ENCODE measurements at regions not wholly inside any gene's neighbourhood (a gene's known extent, or its start where the extent isn't known, plus 50 kb on each side); places are given as distances from the start of the nearest gene placed in this dataset.

DNA sequence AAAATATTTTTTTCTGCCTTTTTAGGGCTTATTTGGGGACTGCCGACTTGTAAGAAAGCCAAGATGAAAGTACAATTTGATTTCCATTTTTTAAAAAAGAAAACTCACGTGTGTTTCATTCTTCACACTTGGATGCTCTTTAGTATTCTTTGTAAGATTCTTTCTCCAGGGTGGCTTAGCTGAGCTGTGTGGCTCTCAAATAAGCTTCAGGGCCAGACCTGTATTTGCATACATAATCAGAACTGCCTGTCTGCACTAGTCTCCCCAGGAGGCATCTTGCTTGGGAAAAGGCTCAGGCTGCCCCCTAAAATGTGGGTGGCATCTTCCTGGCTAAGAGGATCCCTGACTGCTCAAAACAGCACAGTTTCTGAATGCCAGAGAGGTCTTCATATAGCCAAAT lies 498.4 kb downstream of the MID1IP1 start:
- H3K4me1 ChIP-seq (ENCODE audit: control insufficient read depth in 4 of 4, insufficient read depth in 4 of 4, low read length in 3 of 4) = no peaks in the 10 kb centered on the region
- no peak overlapping the region for H3K27ac ChIP-seq (ENCODE audit: low read depth in 1 of 2, low read length in 2 of 2)
- 86% methylated on average over 2 of the region's 2 CpGs for WGBS
- H3K36me3 ChIP-seq (ENCODE audit: control insufficient read depth in 4 of 4, insufficient read depth in 3 of 4, low read depth in 1 of 4, low read length in 3 of 4) = no peaks in the 10 kb centered on the region
- no peak for DNase-seq (ENCODE audit: low spot score)
- no peak overlapping the region for H3K4me3 ChIP-seq (ENCODE audit: low read depth in 1 of 3, low read length in 3 of 3)
- no peaks in the 10 kb centered on the region for H3K27me3 ChIP-seq (ENCODE audit: control insufficient read depth in 4 of 4, insufficient read depth in 4 of 4, low read length in 3 of 4)
- no peak overlapping the region for H3K9ac ChIP-seq (ENCODE audit: low read depth in 1 of 2, low read length in 2 of 2)
- H3K9me3 ChIP-seq (ENCODE audit: control insufficient read depth in 4 of 4, low read length in 3 of 4) = peaks cover 0 to 11% (median 6%) of the 10 kb centered on the region in 4 donors
- no peak for TF ChIP-seq YY1 (IDR thresholded peaks at IDR 0.05)
- TF ChIP-seq, protein P1, sequence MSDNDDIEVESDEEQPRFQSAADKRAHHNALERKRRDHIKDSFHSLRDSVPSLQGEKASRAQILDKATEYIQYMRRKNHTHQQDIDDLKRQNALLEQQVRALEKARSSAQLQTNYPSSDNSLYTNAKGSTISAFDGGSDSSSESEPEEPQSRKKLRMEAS (IDR thresholded peaks at IDR 0.05) = no peak

DNA sequence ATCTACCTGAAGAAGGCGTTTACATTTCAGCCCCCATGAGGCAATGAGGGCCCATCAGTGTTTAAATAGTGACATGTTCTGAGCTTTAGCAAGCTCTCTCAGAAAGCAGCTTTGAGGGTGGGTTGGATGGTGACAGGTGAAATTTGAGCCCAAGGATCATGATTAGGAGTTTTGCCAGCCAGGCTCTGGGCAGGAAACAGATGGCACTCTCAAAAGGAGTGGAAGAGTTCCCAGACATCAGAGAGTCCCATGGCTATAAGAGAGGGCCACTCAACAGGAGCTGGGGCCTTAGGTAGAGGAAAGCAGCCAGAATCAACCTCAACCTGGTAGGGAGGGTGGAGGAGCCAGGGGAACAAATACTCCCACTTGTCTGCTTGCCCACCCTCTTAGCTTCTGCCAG lies 499.8 kb downstream of the MID1IP1 start:
- Histone ChIP-seq H3K36me3 (ENCODE audit: control insufficient read depth in 4 of 4, insufficient read depth in 3 of 4, low read depth in 1 of 4, low read length in 3 of 4) (no peaks in the 10 kb centered on the region), H3K9me3 (ENCODE audit: control insufficient read depth in 4 of 4, low read length in 3 of 4) (peaks cover 0 to 9% (median 3%) of the 10 kb centered on the region in 4 donors), H3K27ac (ENCODE audit: low read depth in 1 of 2, low read length in 2 of 2) (no peak overlapping the region), H3K4me1 (ENCODE audit: control insufficient read depth in 4 of 4, insufficient read depth in 4 of 4, low read length in 3 of 4) (no peaks in the 10 kb centered on the region), H3K9ac (ENCODE audit: low read depth in 1 of 2, low read length in 2 of 2) (no peak overlapping the region), H3K4me3 (ENCODE audit: low read depth in 1 of 3, low read length in 3 of 3) (no peak overlapping the region), H3K27me3 (ENCODE audit: control insufficient read depth in 4 of 4, insufficient read depth in 4 of 4, low read length in 3 of 4) (no peaks in the 10 kb centered on the region)
- no peak for DNase-seq (ENCODE audit: low spot score)
- TF ChIP-seq, protein P1 (IDR thresholded peaks at IDR 0.05) = no peak
- TF ChIP-seq HNF4G (IDR thresholded peaks at IDR 0.05) (no peak), HNF4A (conservative IDR thresholded peaks at IDR 0.05) (no peak), RXRA (IDR thresholded peaks at IDR 0.05) (no peak), NR2F2 (IDR thresholded peaks at IDR 0.05) (no peak), JUND (IDR thresholded peaks at IDR 0.05) (no peak), TAF1 (conservative IDR thresholded peaks at IDR 0.05) (no peak), RAD21 (IDR thresholded peaks at IDR 0.05) (no peak), FOXA2 (IDR thresholded peaks at IDR 0.05) (no peak), ATF3 (IDR thresholded peaks at IDR 0.05) (no peak), SP1 (IDR thresholded peaks at IDR 0.05) (no peak), GABPA (IDR thresholded peaks at IDR 0.05 in 1 of 2, conservative IDR thresholded peaks at IDR 0.05 in 1 of 2) (no peak), EGR1 (IDR thresholded peaks at IDR 0.05; ENCODE audit: low read depth in 2 of 2) (no peak), YY1 (IDR thresholded peaks at IDR 0.05) (no peak), FOXA1 (IDR thresholded peaks at IDR 0.05) (no peak)
- TF ChIP-seq, protein P2, sequence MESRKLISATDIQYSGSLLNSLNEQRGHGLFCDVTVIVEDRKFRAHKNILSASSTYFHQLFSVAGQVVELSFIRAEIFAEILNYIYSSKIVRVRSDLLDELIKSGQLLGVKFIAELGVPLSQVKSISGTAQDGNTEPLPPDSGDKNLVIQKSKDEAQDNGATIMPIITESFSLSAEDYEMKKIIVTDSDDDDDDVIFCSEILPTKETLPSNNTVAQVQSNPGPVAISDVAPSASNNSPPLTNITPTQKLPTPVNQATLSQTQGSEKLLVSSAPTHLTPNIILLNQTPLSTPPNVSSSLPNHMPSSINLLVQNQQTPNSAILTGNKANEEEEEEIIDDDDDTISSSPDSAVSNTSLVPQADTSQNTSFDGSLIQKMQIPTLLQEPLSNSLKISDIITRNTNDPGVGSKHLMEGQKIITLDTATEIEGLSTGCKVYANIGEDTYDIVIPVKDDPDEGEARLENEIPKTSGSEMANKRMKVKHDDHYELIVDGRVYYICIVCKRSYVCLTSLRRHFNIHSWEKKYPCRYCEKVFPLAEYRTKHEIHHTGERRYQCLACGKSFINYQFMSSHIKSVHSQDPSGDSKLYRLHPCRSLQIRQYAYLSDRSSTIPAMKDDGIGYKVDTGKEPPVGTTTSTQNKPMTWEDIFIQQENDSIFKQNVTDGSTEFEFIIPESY (IDR thresholded peaks at IDR 0.05) = no peak
- TF ChIP-seq, protein P3, sequence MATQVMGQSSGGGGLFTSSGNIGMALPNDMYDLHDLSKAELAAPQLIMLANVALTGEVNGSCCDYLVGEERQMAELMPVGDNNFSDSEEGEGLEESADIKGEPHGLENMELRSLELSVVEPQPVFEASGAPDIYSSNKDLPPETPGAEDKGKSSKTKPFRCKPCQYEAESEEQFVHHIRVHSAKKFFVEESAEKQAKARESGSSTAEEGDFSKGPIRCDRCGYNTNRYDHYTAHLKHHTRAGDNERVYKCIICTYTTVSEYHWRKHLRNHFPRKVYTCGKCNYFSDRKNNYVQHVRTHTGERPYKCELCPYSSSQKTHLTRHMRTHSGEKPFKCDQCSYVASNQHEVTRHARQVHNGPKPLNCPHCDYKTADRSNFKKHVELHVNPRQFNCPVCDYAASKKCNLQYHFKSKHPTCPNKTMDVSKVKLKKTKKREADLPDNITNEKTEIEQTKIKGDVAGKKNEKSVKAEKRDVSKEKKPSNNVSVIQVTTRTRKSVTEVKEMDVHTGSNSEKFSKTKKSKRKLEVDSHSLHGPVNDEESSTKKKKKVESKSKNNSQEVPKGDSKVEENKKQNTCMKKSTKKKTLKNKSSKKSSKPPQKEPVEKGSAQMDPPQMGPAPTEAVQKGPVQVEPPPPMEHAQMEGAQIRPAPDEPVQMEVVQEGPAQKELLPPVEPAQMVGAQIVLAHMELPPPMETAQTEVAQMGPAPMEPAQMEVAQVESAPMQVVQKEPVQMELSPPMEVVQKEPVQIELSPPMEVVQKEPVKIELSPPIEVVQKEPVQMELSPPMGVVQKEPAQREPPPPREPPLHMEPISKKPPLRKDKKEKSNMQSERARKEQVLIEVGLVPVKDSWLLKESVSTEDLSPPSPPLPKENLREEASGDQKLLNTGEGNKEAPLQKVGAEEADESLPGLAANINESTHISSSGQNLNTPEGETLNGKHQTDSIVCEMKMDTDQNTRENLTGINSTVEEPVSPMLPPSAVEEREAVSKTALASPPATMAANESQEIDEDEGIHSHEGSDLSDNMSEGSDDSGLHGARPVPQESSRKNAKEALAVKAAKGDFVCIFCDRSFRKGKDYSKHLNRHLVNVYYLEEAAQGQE (IDR thresholded peaks at IDR 0.05) = no peak
- TF ChIP-seq, protein P4, sequence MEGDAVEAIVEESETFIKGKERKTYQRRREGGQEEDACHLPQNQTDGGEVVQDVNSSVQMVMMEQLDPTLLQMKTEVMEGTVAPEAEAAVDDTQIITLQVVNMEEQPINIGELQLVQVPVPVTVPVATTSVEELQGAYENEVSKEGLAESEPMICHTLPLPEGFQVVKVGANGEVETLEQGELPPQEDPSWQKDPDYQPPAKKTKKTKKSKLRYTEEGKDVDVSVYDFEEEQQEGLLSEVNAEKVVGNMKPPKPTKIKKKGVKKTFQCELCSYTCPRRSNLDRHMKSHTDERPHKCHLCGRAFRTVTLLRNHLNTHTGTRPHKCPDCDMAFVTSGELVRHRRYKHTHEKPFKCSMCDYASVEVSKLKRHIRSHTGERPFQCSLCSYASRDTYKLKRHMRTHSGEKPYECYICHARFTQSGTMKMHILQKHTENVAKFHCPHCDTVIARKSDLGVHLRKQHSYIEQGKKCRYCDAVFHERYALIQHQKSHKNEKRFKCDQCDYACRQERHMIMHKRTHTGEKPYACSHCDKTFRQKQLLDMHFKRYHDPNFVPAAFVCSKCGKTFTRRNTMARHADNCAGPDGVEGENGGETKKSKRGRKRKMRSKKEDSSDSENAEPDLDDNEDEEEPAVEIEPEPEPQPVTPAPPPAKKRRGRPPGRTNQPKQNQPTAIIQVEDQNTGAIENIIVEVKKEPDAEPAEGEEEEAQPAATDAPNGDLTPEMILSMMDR (IDR thresholded peaks at IDR 0.05; ENCODE audit: low read depth, low read length, missing input control) = no peak
- WGBS = 92% methylated on average over 1 of the region's 1 CpG
